PC-9 (cell line): ENCODE measurements at regions not wholly inside any gene's neighbourhood (a gene's known extent, or its start where the extent isn't known, plus 50 kb on each side); places are given as distances from the start of the nearest gene placed in this dataset.

Source experiments
- EZH2 ChIP-seq: fragments of 200-600 bp; sonication (generic); IDR thresholded peaks from 2 replicates; pipeline ENCODE4 v1.8.0; 2017; ENCODE audit warnings: antibody characterized with exemption, low read depth
- TF ChIP-seq, protein P1 (sequence below): fragments of 200-600 bp; sonication (generic); conservative IDR thresholded peaks from 2 replicates; pipeline ENCODE4 v1.6.1; 2017; ENCODE audit warnings: mixed run types, antibody characterized with exemption, mild to moderate bottlenecking, moderate library complexity

DNA sequence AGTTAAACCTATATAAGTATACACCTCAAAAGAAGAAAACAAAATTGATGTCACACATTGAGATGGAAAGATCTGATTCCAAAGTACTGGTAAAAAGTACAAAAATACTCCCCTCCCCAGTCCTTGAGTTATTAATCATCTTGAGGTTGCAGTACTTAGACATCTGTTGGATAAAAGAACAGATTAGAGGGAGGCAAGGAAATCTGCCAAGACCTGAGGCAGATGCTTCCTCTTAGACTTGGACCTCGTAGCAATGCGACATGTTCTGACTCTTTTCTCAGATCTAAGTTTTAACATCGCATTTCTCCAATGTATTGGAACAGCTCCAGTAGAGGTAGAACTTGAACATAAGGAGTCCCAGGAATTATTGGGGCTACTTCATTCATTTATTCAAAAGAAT lies 187.9 kb upstream of the GRIN2B start:
- TF ChIP-seq, protein P1, sequence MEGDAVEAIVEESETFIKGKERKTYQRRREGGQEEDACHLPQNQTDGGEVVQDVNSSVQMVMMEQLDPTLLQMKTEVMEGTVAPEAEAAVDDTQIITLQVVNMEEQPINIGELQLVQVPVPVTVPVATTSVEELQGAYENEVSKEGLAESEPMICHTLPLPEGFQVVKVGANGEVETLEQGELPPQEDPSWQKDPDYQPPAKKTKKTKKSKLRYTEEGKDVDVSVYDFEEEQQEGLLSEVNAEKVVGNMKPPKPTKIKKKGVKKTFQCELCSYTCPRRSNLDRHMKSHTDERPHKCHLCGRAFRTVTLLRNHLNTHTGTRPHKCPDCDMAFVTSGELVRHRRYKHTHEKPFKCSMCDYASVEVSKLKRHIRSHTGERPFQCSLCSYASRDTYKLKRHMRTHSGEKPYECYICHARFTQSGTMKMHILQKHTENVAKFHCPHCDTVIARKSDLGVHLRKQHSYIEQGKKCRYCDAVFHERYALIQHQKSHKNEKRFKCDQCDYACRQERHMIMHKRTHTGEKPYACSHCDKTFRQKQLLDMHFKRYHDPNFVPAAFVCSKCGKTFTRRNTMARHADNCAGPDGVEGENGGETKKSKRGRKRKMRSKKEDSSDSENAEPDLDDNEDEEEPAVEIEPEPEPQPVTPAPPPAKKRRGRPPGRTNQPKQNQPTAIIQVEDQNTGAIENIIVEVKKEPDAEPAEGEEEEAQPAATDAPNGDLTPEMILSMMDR, result no peak
- no peak for TF ChIP-seq EZH2
